ENCODE measurements at regions not wholly inside any gene's neighbourhood (a gene's known extent, or its start where the extent isn't known, plus 50 kb on each side); places are given as distances from the start of the nearest gene placed in this dataset.

DNA sequence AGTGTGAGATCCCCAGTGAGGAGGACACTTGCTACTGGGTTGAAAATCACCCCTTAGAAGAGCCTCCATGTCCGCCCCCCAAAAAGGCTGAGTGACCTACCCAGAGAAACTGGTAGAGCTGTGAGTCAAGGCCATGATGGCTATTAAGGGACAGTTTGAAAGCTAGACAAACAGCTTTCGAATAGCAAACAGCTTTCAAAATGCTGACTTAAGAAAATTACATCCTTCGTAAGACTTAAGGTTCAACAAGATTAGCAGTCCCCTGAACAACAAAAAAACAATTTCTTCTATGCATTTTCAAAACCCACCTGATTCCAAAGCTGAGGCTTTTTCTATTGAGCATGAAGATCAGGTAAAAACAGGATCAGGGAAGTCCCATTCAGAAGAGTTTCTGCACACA, 269.7 kb upstream of the SOX2 start:
- no peak for DNase-seq (ENCODE audit: low spot score)

DNA sequence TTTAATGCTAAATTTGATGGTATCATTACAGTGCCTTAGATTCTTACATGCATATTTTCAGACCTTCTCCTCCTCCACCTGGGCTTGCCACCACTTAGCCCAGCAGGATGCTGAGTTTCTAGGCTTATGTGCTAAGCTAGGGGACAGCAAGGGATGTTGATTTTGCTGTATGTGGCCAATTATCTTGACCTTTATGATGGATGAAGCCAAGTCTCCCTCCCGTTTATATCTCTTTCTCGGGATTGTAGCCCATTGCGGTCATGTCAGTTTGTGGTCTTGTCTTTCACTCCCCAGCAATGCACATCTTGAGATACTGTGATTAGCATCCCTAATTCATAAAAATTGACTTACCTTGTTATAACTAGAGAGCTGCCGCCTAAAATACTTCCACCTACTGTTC, 278.7 kb upstream of the SOX2 start:
- DNase-seq (ENCODE audit: low spot score) = no peak

DNA sequence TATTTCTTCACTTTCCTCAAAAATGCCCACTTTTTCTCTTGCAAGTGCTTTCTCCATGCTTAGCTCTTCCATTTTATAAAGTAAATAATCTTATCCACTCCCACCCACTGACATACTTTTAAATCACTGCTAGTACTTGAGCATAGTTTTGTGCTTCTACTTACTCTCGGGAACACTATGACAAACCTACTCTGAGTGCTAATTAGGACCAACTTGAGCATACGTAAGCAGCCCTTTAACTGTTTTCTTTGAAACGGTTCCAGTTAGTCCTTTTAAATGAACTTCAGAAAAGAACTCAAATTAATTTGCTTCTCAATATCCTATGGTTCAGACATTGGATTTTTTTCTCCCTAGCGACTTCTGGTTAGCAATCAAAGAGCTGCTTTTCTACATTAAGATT, 280.0 kb upstream of the SOX2 start:
- no peak for DNase-seq (ENCODE audit: low spot score)

DNA sequence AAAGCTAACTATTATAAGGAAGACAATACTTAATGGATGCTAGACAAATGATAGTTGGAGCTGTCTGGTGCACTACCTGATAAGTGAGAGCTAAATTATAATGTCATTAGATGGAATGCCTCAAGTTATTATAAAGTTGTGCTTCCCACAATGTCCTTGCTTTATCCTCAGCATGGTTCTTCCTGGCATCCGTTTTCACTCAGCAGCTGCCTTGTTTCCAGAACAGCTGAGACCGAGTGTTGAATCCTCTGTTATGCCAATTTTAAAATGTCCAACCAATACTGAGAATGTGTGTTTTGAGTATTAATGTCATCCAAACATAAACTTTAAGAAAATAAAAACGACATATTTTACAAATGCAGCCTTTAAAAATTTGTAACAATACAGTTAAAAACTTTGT, 286.7 kb upstream of the SOX2 start:
- no peak for DNase-seq (ENCODE audit: low spot score)

DNA sequence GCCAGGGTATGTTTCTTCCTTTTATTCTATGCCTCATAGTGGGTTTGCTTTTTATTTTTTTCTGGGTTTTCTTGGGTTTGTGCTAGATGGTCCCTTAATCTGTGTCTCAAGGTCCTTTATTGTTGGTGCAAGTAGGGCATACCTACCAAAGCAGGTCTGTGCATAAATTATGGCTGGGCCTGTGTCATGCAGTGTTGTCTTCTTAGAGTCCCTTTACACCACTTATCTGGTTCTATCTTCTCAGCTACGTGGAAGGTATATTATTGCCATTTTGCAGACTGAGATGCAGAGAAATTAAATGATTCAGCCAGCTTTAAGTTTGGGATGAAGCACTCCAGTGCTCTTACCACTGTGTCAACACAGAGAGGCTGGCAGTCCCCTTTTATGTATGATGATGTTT, 293.5 kb upstream of the SOX2 start:
- DNase-seq (ENCODE audit: low spot score) = no peak

DNA sequence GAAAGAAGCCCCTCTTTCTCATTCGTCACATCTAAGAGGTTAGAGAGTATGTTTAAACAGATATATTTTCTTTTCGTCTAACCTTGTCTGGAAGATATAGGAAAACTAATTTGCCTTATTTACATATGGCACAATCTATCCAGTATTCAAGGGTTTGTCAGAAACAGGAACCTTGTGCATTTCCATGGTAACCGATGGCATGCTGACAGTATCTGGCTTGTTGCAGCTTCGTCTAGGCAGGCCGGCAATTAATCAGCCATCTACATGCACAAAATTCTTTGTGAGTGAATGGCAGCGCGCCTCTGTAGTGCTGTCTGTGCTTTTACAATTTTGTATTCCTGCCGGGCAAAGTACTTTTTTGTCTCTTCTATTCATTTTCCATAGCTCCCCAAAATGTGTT, 294.0 kb upstream of the SOX2 start:
- no peak for DNase-seq (ENCODE audit: low spot score)

DNA sequence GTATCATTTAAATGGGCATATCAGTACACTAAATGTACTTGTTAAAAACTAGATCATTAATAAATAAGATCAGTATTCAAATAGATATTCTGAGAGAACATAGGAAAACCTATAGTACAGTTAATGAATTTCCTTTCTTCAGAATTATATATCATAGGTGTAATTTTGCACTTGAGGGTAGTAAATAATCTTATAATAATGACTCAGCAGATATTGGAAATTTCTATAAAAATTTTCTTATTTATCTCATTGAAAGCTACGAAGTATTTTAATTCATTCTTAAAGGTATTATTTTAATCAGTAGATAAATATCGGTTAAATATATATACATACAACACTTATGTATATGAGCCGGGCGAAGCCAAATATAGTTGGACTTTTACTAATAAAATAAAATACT, 300.9 kb upstream of the SOX2 start:
- DNase-seq (ENCODE audit: low spot score) = no peak

DNA sequence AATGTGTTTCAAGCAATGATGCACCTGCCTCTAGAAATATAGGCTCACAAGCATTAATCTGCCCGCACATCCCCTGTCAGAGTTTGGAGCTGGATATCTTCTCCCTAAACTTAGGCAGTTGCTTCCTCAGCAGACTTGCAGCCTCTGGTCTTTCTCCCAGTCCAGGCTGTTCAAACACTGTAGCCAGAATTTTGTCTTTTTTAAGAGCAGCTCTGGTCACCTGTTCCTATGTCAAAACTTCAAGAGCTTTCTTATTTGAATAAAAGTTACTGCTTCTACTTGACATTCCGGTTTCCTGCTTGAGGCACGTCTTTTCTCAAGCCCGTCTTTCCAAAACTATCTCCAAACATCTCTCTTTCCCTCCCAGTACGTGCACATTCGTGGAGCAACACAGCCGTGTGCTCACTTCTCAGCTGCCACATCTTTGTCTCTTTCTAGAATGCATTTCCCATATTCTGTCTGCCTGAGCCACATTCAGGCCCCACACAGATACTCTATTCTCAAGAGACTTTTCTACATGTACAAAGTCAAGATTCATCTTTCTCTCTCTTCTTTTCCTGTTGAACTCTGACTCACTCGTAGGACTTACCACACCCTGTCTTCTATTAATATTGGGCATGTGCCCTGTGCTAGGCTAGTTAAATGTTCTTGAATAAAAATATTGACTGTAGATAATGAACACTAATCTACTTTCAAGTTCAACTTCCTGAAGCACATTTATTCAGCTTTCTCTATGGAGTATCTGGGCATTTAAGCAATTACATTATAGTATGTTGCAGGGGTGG, 307.7 kb upstream of the SOX2 start:
- DNase-seq (ENCODE audit: low spot score) = no peak

DNA sequence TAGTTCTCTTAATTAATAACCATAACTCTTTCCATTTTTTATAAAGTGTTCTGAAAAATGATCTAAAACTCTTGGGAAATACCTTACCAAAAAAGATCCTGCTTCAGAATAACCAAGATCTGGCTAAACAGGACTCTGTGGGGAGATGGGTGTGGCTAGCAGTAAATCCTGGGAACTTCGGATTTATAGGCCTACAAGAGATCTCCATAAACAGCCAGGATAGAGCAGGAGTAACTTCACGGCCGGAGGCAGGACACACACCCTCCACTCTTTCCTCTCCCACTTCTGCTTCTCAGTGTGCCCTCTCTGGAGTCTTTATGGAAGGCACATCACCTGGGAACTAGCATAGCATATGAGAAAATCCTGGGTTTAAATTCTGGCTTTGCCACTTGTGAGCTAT, 309.4 kb upstream of the SOX2 start:
- DNase-seq (ENCODE audit: low spot score) = no peak

DNA sequence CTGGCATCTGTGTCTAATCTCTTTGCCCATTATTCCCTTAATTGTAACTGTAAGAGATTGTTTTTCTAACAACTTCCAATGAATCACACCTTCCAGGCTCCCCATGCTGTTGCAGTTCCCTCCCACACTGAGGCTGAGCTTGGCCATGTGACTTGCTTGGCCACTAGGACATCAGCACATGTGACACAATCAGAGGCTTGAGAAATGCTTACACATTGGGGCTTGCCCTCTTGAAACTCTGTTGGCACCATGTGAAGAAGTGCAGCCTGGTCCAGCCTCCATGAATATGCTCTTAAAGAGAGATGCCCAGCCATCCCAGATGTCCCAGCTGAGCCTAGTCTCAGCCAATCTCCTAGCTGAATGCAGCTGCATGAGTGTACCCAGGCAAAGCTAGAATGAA, 326.8 kb upstream of the SOX2 start:
- DNase-seq (ENCODE audit: low spot score) = no peak

DNA sequence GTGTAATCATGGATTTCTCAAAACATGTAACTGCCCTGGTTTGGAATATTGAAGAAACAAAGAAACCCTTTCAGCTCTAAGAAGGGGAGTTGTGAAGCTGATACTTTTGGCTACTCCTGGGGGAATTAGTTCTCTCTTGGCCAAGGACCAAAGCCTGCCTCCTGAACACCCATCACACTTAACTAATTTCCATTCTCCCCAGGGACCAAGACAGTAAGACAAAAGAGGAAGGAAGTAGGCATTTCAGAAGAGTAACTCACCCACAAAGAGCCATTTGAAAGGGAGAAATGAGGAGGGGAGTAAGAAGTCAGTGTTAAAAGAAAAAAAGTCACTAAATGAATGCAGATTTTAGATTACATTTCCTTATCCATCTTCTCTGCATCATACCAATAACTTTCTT, 328.0 kb upstream of the SOX2 start:
- peak; percentile 9 for DNase-seq (ENCODE audit: low spot score)

DNA sequence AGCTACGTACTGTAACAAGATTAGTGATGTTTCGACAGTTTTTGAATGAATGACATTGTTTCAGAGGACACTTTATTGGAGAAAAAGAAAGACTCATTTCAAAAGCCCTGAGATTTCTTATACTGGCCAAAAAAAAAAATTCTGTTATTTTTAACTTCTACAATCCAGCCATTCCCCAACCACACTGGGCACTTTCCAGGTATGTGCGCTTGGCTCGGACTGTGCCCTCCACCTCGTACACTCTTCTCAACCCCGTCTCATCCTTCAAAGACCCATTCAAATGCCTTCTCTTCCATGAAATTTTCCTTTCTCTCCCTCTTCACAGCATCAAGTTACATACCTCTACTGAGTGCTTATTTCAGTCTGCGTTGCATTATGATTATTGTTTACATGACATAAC, 328.5 kb upstream of the SOX2 start:
- DNase-seq (ENCODE audit: low spot score) = no peak

DNA sequence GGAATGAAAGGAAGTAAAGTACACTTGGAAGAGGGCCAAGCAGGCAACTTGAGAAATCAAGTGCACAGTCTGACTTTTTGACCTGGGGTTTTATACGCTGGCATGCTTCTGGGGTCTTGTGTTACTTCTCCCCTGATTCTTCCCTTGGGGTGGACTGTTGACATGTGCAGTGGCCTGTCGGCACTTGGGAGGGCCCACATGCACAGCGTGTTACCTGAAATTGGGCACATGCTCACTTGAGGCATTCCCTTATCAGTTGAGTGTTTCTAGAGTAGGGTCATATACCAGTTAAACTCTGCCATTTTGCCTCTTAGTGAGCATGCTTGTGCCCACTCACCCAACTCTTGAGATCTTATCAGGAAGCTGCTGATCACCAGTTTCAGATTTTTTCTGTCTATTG, 329.1 kb upstream of the SOX2 start:
- DNase-seq (ENCODE audit: low spot score) = no peak

DNA sequence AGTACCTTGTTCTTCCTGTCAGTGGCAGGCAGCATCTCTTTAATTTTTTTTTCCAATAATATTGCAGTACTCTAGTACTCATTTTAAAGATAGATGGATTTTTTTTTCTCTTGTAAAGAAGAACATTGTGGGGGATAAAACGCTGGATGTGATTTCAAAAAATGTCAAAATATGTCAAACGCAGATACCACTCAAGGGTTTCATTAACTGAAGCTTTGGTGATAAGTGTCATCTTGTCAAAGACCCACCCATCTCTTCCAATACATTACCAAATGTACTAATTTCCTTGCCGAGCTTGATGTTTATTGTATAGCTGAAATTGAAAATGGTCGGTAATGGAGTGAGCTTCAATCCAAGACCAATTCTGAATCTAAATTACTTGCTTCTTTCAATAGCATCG, 332.4 kb upstream of the SOX2 start:
- DNase-seq (ENCODE audit: low spot score) = no peak

DNA sequence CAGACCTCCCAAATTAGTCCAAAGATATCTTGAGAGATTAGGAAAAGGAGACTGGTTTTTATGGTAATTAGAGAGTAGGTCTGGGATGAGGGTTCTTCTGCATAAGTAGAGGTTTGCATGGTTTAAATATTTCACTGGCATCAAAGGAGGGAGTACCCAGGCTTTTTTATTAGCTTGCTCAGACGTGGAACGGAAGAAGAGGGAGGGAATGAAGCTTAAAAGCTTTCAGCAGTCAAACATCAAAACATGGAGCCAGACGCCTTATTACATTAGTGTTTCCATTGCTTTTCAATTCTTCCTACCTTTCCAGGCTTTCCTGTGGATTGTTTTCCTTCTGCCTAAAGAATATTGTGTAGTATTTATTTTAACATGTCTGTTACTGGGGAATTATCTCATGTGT, 342.1 kb upstream of the SOX2 start:
- DNase-seq (ENCODE audit: low spot score) = no peak

DNA sequence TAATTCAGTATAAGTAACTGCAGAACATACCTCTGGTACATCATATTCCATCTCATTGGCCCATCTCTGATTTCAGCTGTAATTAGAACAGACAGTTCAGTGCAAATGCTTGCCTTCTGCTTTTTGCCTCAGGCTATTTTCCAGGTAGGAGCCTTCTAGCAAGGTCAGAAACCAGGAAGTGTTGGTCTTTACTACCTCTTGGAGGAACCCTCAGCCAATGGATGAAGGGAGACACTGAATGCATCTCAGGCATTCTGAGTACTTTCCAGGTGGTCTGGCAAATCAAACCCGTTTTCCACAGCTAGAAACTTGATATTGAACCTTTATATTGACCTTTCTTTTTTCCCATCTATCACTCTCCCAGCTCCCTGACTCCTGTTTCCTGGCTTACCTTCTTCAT, 348.5 kb upstream of the SOX2 start:
- no peak for DNase-seq (ENCODE audit: low spot score)

DNA sequence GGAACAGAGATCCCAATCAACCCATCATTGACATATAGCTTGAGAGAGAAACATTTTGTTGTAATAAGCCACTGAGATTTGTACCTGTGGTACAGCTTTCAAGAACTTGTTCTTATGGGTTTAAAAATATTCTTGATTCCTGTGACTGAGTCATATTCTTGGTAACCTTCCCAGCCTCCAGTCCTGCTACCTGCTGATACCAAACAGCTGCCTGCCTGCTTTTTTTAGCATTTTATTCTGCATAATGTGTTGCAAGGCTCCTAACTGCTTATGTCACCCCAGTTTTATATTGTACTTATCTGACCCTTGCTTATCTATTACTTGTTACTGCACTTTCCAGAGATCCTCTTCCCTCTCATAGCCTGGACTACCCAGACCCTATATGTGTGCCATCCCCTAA, 349.3 kb upstream of the SOX2 start:
- no peak for DNase-seq (ENCODE audit: low spot score)

DNA sequence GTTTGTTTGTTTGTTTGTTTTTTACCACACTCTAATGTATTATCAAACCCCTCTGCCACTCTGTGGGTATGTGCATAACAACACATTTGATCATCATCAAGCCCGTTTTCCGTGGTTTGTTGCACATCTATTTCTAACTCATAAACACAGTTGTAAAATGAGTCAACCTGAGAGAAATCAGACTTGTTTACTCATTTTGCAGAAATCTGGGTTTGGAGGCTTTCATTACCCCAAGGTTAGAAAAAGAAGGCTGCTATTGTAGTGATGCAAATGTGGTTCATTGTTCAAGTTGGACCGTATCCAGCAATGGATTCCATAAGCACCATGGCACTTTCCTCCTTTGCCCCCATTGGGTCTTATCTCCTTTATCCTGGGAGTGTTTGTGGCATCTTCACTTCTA, 353.2 kb upstream of the SOX2 start:
- DNase-seq (ENCODE audit: low spot score) = no peak

DNA sequence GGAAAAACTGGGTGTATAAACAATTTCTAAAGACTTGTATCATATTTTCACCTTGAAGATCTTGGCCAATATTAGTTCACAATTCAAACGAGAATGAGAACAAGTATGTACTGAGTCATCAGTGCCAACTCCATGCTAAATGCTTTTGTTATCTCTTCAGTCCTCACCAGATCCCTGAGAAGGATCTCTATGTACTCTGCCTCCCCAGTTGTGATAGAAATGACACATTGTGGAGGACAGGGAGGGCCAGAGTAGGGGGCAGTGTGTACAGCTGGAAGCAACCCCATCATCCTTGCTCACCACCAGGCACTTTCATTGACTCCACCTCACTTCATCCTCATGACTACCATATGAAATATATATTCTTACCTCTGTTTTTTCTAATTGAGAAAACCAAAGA, 353.7 kb upstream of the SOX2 start:
- no peak for DNase-seq (ENCODE audit: low spot score)

DNA sequence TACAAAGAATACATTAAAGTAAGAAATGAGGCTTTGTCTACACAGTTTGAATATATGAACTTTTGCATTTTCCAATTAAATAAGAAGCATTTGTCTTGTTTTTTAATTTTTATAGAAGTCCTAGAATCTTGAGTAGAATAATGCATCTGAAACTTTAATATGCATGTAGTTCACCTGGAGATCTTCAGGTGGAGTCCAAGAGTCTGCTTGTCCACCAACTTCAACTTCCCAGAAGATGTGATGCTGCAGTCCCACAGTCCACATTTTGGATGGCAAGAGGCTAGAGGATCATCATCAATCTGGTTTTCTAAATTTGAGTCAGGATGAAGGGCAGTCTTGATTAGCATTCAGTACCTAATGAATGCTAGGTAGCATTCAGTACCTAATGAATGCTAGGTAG, 357.6 kb upstream of the SOX2 start:
- no peak for DNase-seq (ENCODE audit: low spot score)

DNA sequence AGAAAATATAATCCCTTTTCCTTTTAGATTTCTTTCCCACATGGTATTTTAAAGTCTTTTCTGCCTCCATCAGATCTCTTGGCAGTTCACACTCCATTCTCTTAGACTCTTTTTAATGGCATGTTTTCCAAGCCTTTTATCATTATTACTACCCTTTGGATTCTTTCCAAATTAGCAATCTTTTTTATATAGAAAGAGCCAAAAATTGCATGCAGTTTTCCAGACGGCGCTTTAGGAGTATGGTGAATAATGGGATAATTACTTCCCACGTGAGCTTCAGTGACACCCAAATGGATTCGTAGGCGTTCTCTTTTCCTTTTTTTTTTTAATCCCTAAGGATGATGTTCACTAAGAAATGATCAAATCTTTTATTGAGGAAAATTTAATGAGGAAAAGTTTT, 354.8 kb upstream of the DNAJC19 start:
- no peak for DNase-seq (ENCODE audit: low spot score)

DNA sequence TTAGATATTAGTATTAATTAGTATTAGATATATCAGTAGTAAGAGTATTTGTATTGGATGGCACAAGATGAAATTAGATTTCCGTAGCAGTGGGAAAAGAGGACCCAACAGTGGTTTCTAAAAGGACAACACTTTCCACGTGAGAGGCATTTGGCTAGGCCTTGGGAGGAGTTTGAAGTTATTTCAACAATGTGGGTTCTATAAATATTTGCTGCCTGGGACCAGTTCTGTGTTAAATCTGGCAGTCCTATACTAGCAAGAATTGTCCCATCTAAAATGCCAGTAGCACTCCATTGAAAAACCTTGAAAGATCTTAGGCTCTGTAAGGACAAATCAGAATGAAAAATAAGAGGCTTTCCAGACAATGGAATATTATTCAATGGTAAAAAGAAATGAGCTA, 347.1 kb upstream of the DNAJC19 start:
- no peak for DNase-seq (ENCODE audit: low spot score)

DNA sequence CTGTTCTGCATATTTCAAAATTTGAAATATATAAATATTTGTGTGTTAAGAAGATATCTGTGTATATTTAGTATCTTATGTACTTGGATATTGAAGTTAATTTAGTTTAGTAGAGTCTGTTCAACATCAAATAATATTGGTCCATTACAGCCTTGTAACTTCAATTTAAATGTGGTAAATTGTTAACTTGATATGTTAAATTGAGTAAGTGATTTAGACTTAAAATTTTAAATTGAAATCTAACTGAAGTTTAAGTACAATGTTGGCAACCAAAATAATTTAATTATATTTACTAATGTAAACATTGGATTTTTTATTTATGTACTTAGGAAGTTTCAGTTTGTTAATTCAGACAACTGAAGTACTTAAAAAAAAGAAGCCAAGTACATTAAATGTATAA, 343.9 kb upstream of the DNAJC19 start:
- no peak for DNase-seq (ENCODE audit: low spot score)

DNA sequence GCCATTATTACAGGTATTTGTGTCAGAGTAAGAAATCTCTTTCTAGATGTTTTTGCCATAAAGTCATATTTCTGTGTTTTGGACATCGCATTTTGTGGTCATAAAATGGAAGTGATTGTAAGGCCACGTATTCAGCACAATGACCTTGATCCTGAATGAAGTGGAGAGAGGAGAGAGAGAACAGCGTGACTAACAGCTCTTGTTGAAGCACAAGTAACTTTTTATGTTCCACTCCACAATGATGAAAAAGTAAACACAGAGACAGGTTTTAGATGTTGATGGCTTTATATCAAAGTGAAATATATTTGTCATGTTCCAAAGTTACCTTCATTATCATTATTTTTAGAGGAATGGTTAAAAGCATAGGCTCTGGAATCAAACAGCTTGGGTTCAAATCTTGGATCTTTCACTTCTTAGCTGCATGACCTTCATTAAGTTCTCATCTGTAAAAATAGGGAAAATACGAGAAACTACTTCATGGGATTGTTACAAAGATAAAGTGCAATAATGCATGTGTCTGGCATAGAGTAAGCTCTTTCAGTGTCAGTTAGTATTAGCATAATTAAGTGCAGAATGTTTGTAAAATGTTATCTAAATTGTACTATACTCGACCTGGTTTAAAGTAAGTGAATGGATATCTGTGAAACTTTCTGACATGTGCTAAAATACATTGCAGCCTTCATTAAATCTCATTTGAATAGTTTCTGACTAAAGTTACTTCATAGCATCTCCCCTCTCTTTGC, 341.5 kb upstream of the DNAJC19 start:
- no peak for DNase-seq (ENCODE audit: low spot score)

All from NAMALWA (cell line).